Thoracic aorta (tissue), 2 donors: ENCODE measurements at regions not wholly inside any gene's neighbourhood (a gene's known extent, or its start where the extent isn't known, plus 50 kb on each side); places are given as distances from the start of the nearest gene placed in this dataset.
"Not testable (repeated sequence)": the region's sequence is repeated elsewhere in the genome, so short reads cannot be mapped to it uniquely, and the experiment has no call there.

ENCODE experiments used
- ATAC-seq: fragments of 150-250 bp; one replicate; pipeline ENCODE4 v1.8.0; 2017; ENCODE audit warnings: low read depth; ENCODE audit not compliant: insufficient number of reproducible peaks, low FRiP score
- DNase-seq: peaks from one replicate; pipeline ENCODE4 v3.0.0-alpha.2; 2020; ENCODE audit warnings: low spot score
- H3K27ac ChIP-seq, 2 donors: fragments of 200-600 bp; sonication (generic); 1 replicate in 1 of 2; 2 replicates in 1 of 2; pipeline ENCODE4 v1.5.1; 2016; ENCODE audit warnings: mild to moderate bottlenecking in 2 of 2, moderate library complexity in 2 of 2
- H3K27me3 ChIP-seq: fragments of 200-600 bp; sonication (generic); replicated peaks from 2 replicates; pipeline ENCODE4 v1.6.0; 2016; ENCODE audit warnings: mild to moderate bottlenecking; ENCODE audit not compliant: insufficient read depth
- H3K36me3 ChIP-seq: fragments of 200-600 bp; sonication (generic); one replicate; pipeline ENCODE4 v1.5.1; 2016
- H3K4me1 ChIP-seq, 2 donors: fragments of 200-600 bp; sonication (generic); 1 replicate in 1 of 2; 2 replicates in 1 of 2; pipeline versions ENCODE4 v1.5.1 to v1.6.0; 2016; ENCODE audit warnings: low read depth in 2 of 2, mild to moderate bottlenecking in 1 of 2; ENCODE audit not compliant: control insufficient read depth in 1 of 2
- H3K4me3 ChIP-seq: fragments of 200-600 bp; sonication (generic); 2 replicates; pipeline ENCODE4 v1.5.1; 2016; ENCODE audit warnings: mild to moderate bottlenecking
- H3K9me3 ChIP-seq: fragments of 200-600 bp; sonication (generic); 2 replicates; pipeline ENCODE4 v1.5.1; 2016
- TF ChIP-seq, protein P1 (sequence below): fragments of 200-600 bp; sonication (generic); IDR thresholded peaks from one replicate; pipeline ENCODE4 v1.5.1; 2019; ENCODE audit warnings: antibody characterized with exemption

- Histone ChIP-seq H3K9me3 (no peaks in the 10 kb centered on the region), H3K27ac (peak overlapping the region; percentile 11 to 64), H3K4me1 (peaks cover 24 to 41% of the 10 kb centered on the region in 2 donors), H3K27me3 (no peaks in the 10 kb centered on the region), H3K36me3 (no peaks in the 10 kb centered on the region), H3K4me3 (no peak overlapping the region)
- ATAC-seq (no peak), DNase-seq (no peak)
- TF ChIP-seq, protein P1, sequence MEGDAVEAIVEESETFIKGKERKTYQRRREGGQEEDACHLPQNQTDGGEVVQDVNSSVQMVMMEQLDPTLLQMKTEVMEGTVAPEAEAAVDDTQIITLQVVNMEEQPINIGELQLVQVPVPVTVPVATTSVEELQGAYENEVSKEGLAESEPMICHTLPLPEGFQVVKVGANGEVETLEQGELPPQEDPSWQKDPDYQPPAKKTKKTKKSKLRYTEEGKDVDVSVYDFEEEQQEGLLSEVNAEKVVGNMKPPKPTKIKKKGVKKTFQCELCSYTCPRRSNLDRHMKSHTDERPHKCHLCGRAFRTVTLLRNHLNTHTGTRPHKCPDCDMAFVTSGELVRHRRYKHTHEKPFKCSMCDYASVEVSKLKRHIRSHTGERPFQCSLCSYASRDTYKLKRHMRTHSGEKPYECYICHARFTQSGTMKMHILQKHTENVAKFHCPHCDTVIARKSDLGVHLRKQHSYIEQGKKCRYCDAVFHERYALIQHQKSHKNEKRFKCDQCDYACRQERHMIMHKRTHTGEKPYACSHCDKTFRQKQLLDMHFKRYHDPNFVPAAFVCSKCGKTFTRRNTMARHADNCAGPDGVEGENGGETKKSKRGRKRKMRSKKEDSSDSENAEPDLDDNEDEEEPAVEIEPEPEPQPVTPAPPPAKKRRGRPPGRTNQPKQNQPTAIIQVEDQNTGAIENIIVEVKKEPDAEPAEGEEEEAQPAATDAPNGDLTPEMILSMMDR, result no peak
Observed at GRCh38 chr5:89313044-89313443, 430.1 kb upstream of the MEF2C start.

DNA sequence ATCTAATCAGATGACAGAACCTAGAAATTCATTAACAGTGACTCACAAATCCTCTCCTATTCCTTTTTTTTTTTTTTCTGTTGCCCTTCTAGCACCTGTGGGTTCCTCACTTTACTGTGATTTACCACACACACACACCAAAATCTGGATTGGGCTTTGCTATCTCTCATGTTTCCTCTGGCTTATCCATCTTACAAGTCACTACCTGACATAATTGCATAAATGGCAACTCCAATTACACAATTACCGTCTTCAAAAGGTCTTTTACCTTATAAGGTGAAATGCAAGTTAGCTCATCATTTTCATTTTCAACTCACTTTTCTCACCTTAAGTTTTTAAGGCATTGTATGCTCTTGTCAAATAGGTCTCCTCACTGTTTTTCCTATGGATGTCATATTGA, 426.3 kb upstream of the MEF2C start:
- ATAC-seq, result no peak
- Histone ChIP-seq H3K4me3 (no peak overlapping the region), H3K27me3 (no peaks in the 10 kb centered on the region), H3K9me3 (no peaks in the 10 kb centered on the region), H3K27ac (no peak overlapping the region), H3K36me3 (no peaks in the 10 kb centered on the region), H3K4me1 (peaks cover 10 to 21% of the 10 kb centered on the region in 2 donors)
- TF ChIP-seq, protein P1, result no peak
- DNase-seq, result no peak

GRCh38 chr5:89308606-89309040, 425.6 kb upstream of the MEF2C start:
- ATAC-seq, result no peak
- Histone ChIP-seq H3K36me3 (no peaks in the 10 kb centered on the region), H3K27me3 (no peaks in the 10 kb centered on the region), H3K4me1 (peaks cover 6 to 15% of the 10 kb centered on the region in 2 donors), H3K9me3 (no peaks in the 10 kb centered on the region), H3K4me3 (no peak overlapping the region), H3K27ac (no peak overlapping the region)
- DNase-seq, result no peak
- TF ChIP-seq, protein P1, result no peak

DNA sequence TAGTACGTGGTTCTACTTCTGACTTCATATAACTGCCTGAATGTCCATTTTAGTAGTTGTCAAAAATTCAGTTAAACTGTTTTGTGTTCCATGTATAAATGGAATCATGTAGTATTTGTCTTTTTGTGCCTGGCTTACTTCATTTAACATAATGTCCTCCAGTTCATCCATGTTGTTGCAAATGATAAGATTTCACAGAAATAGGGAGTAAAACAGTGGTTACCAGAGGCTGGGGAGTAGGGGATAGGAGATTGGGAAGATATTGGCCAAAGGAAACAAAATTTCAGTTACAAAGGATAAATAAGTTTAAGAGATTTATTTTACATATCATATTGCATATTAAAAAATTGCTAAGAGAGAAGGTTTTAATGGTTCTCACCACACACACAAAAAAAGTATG, 425.0 kb upstream of the MEF2C start:
- H3K27ac ChIP-seq, result no peak overlapping the region
- peaks cover 7 to 12% of the 10 kb centered on the region in 2 donors for H3K4me1 ChIP-seq
- no peaks in the 10 kb centered on the region for H3K9me3 ChIP-seq
- no peak for DNase-seq
- H3K36me3 ChIP-seq, result no peaks in the 10 kb centered on the region
- H3K27me3 ChIP-seq, result no peaks in the 10 kb centered on the region
- no peak overlapping the region for H3K4me3 ChIP-seq
- no peak for ATAC-seq
- TF ChIP-seq, protein P1, result no peak

DNA sequence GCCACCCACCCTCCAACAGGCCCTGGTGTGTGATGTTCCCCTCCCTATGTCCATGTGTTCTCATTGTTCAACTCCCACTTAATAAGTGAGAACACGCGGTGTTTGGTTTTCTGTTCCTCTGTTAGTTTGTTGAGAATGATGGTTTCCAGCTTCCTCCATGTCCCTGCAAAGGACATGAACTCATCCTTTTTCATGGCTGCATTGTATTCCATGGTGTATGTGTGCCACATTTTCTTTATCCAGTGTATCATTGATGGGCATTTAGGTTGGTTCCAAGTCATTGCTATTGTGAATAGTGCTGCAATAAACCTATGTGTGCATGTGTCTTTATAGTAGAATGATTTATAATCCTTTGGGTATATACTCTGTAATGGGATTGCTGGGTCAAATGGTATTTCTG, 424.2 kb upstream of the MEF2C start:
- ATAC-seq, DNase-seq, H3K27ac ChIP-seq, H3K4me1 ChIP-seq, H3K36me3 ChIP-seq, H3K27me3 ChIP-seq, H3K4me3 ChIP-seq, H3K9me3 ChIP-seq: not testable (repeated sequence)

DNA sequence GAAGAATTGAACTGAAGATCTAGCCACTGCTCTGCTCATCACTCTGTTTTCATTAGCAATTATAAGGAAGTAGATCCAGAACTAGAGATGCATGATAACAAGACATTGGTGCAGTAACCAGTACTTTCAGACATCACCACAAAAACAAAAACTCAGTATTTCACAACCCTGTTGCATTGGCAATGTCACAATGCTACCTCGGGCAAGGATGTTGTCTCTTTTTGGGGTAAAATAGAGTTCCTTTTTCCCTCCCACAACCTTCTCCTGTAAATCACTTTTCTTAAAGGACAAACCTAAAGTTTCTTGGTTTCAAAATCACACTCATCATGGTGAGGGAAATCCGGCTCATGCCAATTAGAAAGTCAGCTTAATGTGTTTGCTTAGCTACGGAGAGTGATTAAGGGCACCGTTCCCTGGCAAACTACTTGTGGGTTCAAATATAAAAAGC, 420.1 kb upstream of the MEF2C start:
- no peaks in the 10 kb centered on the region for H3K9me3 ChIP-seq
- no peak overlapping the region for H3K27ac ChIP-seq
- TF ChIP-seq, protein P1, result no peak
- H3K4me1 ChIP-seq, result peaks cover 4 to 9% of the 10 kb centered on the region in 2 donors
- no peaks in the 10 kb centered on the region for H3K36me3 ChIP-seq
- H3K27me3 ChIP-seq, result no peaks in the 10 kb centered on the region
- ATAC-seq (no peak), DNase-seq (no peak)
- no peak overlapping the region for H3K4me3 ChIP-seq
